Activated naive CD8-positive, alpha-beta T cell treated with anti-CD3 and anti-CD28 coated beads, Interleukin-2, amount 10 ng/mL, durations not matched to agents 7 days and 5 days (primary cell): ENCODE measurements at regions not wholly inside any gene's neighbourhood (a gene's known extent, or its start where the extent isn't known, plus 50 kb on each side); places are given as distances from the start of the nearest gene placed in this dataset.
"Not testable (repeated sequence)": the region's sequence is repeated elsewhere in the genome, so short reads cannot be mapped to it uniquely, and the experiment has no call there.

Source experiments
- ATAC-seq: fragments of 150-1000 bp; cut with Tn5 transposase; one replicate; pipeline ENCODE4 v1.10.0; 2021; ENCODE audit warnings: low read depth, moderate library complexity
- POLR2A ChIA-PET: fragments of 350-600 bp; sonication (Branson Sonifier 250); formaldehyde crosslinking; loops from one replicate; lab custom pipeline; 2021; ENCODE audit warnings: antibody characterized with exemption; lab: Charles Lee
- DNase-seq: peaks from one replicate; pipeline ENCODE4 v3.0.0; 2021
- H3K27ac Mint-ChIP-seq: one replicate; pipeline ENCODE4 v1.8.0; 2022; ENCODE audit warnings: mild to moderate bottlenecking, mixed read lengths
- H3K27me3 Mint-ChIP-seq: one replicate; pipeline ENCODE4 v1.8.0; 2022; ENCODE audit warnings: mild to moderate bottlenecking, moderate library complexity, mixed read lengths
- H3K36me3 Mint-ChIP-seq: one replicate; pipeline ENCODE4 v1.8.0; 2021; ENCODE audit warnings: mild to moderate bottlenecking, mixed read lengths
- H3K4me1 Mint-ChIP-seq: one replicate; pipeline ENCODE4 v1.8.0; 2021; ENCODE audit warnings: mixed read lengths
- H3K4me3 Mint-ChIP-seq: one replicate; pipeline ENCODE4 v1.8.0; 2022; ENCODE audit warnings: mild to moderate bottlenecking, moderate library complexity, mixed read lengths
- H3K9me3 Mint-ChIP-seq: one replicate; pipeline ENCODE4 v1.8.0; 2021; ENCODE audit warnings: mixed read lengths

GRCh38 chr7:51949726-51950644 lies 633.4 kb upstream of the COBL start:
- no peak for DNase-seq
- peaks cover 3% of the 10 kb centered on the region for H3K9me3 Mint-ChIP-seq
- no peak overlapping the region for H3K4me3 Mint-ChIP-seq
- no peaks in the 10 kb centered on the region for H3K27me3 Mint-ChIP-seq
- no peak for ATAC-seq
- no peaks in the 10 kb centered on the region for H3K4me1 Mint-ChIP-seq
- no peaks in the 10 kb centered on the region for H3K36me3 Mint-ChIP-seq
- H3K27ac Mint-ChIP-seq: no peak overlapping the region
- POLR2A ChIA-PET: no interaction called here

- no peaks in the 10 kb centered on the region for H3K4me1 Mint-ChIP-seq
- no peaks in the 10 kb centered on the region for H3K27me3 Mint-ChIP-seq
- no peak overlapping the region for H3K4me3 Mint-ChIP-seq
- no peak overlapping the region for H3K27ac Mint-ChIP-seq
- DNase-seq (no peak), ATAC-seq (no peak)
- peaks cover 9% of the 10 kb centered on the region for H3K9me3 Mint-ChIP-seq
- H3K36me3 Mint-ChIP-seq: peaks cover 1% of the 10 kb centered on the region
- POLR2A ChIA-PET: no interaction called here
Observed at GRCh38 chr7:51930834-51931233, 614.2 kb upstream of the COBL start.

- POLR2A ChIA-PET: no interaction called here
- Mint-ChIP-seq H3K36me3 (peaks cover 1% of the 10 kb centered on the region), H3K27ac (no peak overlapping the region), H3K4me1 (no peaks in the 10 kb centered on the region), H3K27me3 (no peaks in the 10 kb centered on the region), H3K4me3 (no peak overlapping the region), H3K9me3 (peaks cover 8% of the 10 kb centered on the region)
- ATAC-seq (no peak), DNase-seq (no peak)
Observed at GRCh38 chr7:51929818-51930217, 613.2 kb upstream of the COBL start.

GRCh38 chr7:51927738-51928137 lies 611.1 kb upstream of the COBL start:
- peaks cover 1% of the 10 kb centered on the region for H3K36me3 Mint-ChIP-seq
- no peaks in the 10 kb centered on the region for H3K4me1 Mint-ChIP-seq
- no peak overlapping the region for H3K27ac Mint-ChIP-seq
- ATAC-seq: no peak
- POLR2A ChIA-PET: no interaction called here
- no peak overlapping the region for H3K4me3 Mint-ChIP-seq
- no peak for DNase-seq
- H3K27me3 Mint-ChIP-seq: no peaks in the 10 kb centered on the region
- peaks cover 11% of the 10 kb centered on the region for H3K9me3 Mint-ChIP-seq

GRCh38 chr7:51918581-51918980 lies 602.0 kb upstream of the COBL start:
- no peak for ATAC-seq
- H3K36me3 Mint-ChIP-seq: no peaks in the 10 kb centered on the region
- peaks cover 11% of the 10 kb centered on the region for H3K9me3 Mint-ChIP-seq
- no peak overlapping the region for H3K4me3 Mint-ChIP-seq
- H3K4me1 Mint-ChIP-seq: no peaks in the 10 kb centered on the region
- H3K27ac Mint-ChIP-seq: no peak overlapping the region
- DNase-seq: no peak
- POLR2A ChIA-PET: no interaction called here
- H3K27me3 Mint-ChIP-seq: no peaks in the 10 kb centered on the region

GRCh38 chr7:51901489-51901840 lies 584.9 kb upstream of the COBL start:
- no peak for ATAC-seq
- no peaks in the 10 kb centered on the region for H3K27me3 Mint-ChIP-seq

GRCh38 chr7:51900755-51901488 lies 584.3 kb upstream of the COBL start:
- H3K4me1 Mint-ChIP-seq, H3K27ac Mint-ChIP-seq: not testable (repeated sequence)

More at GRCh38 chr7:51901489-51901840, 584.9 kb upstream of the COBL start:
- Mint-ChIP-seq H3K27ac (no peak overlapping the region), H3K36me3 (no peaks in the 10 kb centered on the region), H3K4me3 (no peak overlapping the region), H3K9me3 (peaks cover 6% of the 10 kb centered on the region), H3K4me1 (no peaks in the 10 kb centered on the region)
- no peak for DNase-seq
- POLR2A ChIA-PET: no interaction called here

GRCh38 chr7:51899611-51900010 lies 583.0 kb upstream of the COBL start:
- no peak for ATAC-seq
- Mint-ChIP-seq H3K27me3 (no peaks in the 10 kb centered on the region), H3K4me1 (no peaks in the 10 kb centered on the region), H3K27ac (no peak overlapping the region), H3K4me3 (no peak overlapping the region), H3K9me3 (peaks cover 7% of the 10 kb centered on the region), H3K36me3 (no peaks in the 10 kb centered on the region)
- DNase-seq: no peak
- POLR2A ChIA-PET: no interaction called here

More at GRCh38 chr7:51900755-51901488, 584.3 kb upstream of the COBL start:
- H3K36me3 Mint-ChIP-seq, POLR2A ChIA-PET, H3K4me3 Mint-ChIP-seq, H3K9me3 Mint-ChIP-seq, ATAC-seq, DNase-seq, H3K27me3 Mint-ChIP-seq: not testable (repeated sequence)

- Mint-ChIP-seq H3K27me3 (no peaks in the 10 kb centered on the region), H3K4me3 (no peak overlapping the region), H3K4me1 (no peaks in the 10 kb centered on the region), H3K9me3 (peaks cover 4% of the 10 kb centered on the region), H3K27ac (no peak overlapping the region), H3K36me3 (no peaks in the 10 kb centered on the region)
- ATAC-seq: no peak
- DNase-seq: no peak
- POLR2A ChIA-PET: no interaction called here
Observed at GRCh38 chr7:51882412-51882811, 565.8 kb upstream of the COBL start.

- Mint-ChIP-seq H3K27ac (no peak overlapping the region), H3K4me3 (no peak overlapping the region), H3K27me3 (no peaks in the 10 kb centered on the region), H3K36me3 (no peaks in the 10 kb centered on the region), H3K4me1 (no peaks in the 10 kb centered on the region), H3K9me3 (peaks cover 4% of the 10 kb centered on the region)
- DNase-seq (no peak), ATAC-seq (no peak)
- POLR2A ChIA-PET: no interaction called here
Observed at GRCh38 chr7:51881309-51881708, 564.7 kb upstream of the COBL start.

GRCh38 chr7:51878865-51879264 lies 562.3 kb upstream of the COBL start:
- H3K27me3 Mint-ChIP-seq: no peaks in the 10 kb centered on the region
- H3K27ac Mint-ChIP-seq: no peak overlapping the region
- ATAC-seq: no peak
- H3K9me3 Mint-ChIP-seq: peaks cover 3% of the 10 kb centered on the region
- H3K36me3 Mint-ChIP-seq: no peaks in the 10 kb centered on the region
- no peak for DNase-seq
- POLR2A ChIA-PET: no interaction called here
- H3K4me1 Mint-ChIP-seq: no peaks in the 10 kb centered on the region
- H3K4me3 Mint-ChIP-seq: no peak overlapping the region

GRCh38 chr7:51869452-51869851 lies 552.8 kb upstream of the COBL start:
- Mint-ChIP-seq H3K9me3 (peaks cover 5% of the 10 kb centered on the region), H3K36me3 (no peaks in the 10 kb centered on the region), H3K4me3 (no peak overlapping the region), H3K27me3 (no peaks in the 10 kb centered on the region), H3K27ac (no peak overlapping the region), H3K4me1 (no peaks in the 10 kb centered on the region)
- POLR2A ChIA-PET: no interaction called here
- DNase-seq: no peak
- no peak for ATAC-seq

GRCh38 chr7:51867117-51867516 lies 550.5 kb upstream of the COBL start:
- Mint-ChIP-seq H3K4me3 (no peak overlapping the region), H3K4me1 (no peaks in the 10 kb centered on the region), H3K9me3 (peaks cover 5% of the 10 kb centered on the region), H3K27ac (no peak overlapping the region), H3K36me3 (no peaks in the 10 kb centered on the region), H3K27me3 (no peaks in the 10 kb centered on the region)
- DNase-seq (no peak), ATAC-seq (no peak)
- POLR2A ChIA-PET: no interaction called here

- no peaks in the 10 kb centered on the region for H3K27me3 Mint-ChIP-seq
- POLR2A ChIA-PET: no interaction called here
- H3K36me3 Mint-ChIP-seq: no peaks in the 10 kb centered on the region
- no peak for ATAC-seq
- H3K9me3 Mint-ChIP-seq: peaks cover 2% of the 10 kb centered on the region
- H3K27ac Mint-ChIP-seq: no peak overlapping the region
- no peak overlapping the region for H3K4me3 Mint-ChIP-seq
- DNase-seq: no peak
- H3K4me1 Mint-ChIP-seq: no peaks in the 10 kb centered on the region
Observed at GRCh38 chr7:51860305-51860704, 543.7 kb upstream of the COBL start.
